Ishikawa (cell line): ENCODE measurements at regions not wholly inside any gene's neighbourhood (a gene's known extent, or its start where the extent isn't known, plus 50 kb on each side); places are given as distances from the start of the nearest gene placed in this dataset.

ENCODE experiments used
- CEBPB ChIP-seq: IDR thresholded peaks from 2 replicates; pipeline ENCODE4 v1.6.1; 2012
- CREB1 ChIP-seq: IDR thresholded peaks from 2 replicates; pipeline ENCODE4 v1.6.1; 2012; ENCODE audit warnings: low read depth
- EGR1 ChIP-seq: IDR thresholded peaks from 2 replicates; pipeline ENCODE4 v1.6.1; 2012
- EP300 ChIP-seq: IDR thresholded peaks from 2 replicates; pipeline ENCODE4 v1.6.1; 2012; ENCODE audit warnings: borderline replicate concordance
- FOXM1 ChIP-seq: IDR thresholded peaks from 2 replicates; pipeline ENCODE4 v1.6.1; 2012; ENCODE audit warnings: low read depth, borderline replicate concordance
- MAX ChIP-seq: IDR thresholded peaks from 2 replicates; pipeline ENCODE4 v1.6.1; 2012
- NFIC ChIP-seq: IDR thresholded peaks from 2 replicates; pipeline ENCODE4 v1.6.1; 2012
- RAD21 ChIP-seq: IDR thresholded peaks from 2 replicates; pipeline ENCODE4 v1.6.1; 2012; ENCODE audit warnings: low read depth
- REST ChIP-seq: IDR thresholded peaks from 2 replicates; pipeline ENCODE4 v1.6.1; 2012; ENCODE audit warnings: low read depth, mild to moderate bottlenecking
- TAF1 ChIP-seq: IDR thresholded peaks from 2 replicates; pipeline ENCODE4 v1.6.1; 2012; ENCODE audit warnings: low read depth, mild to moderate bottlenecking
- TCF12 ChIP-seq: IDR thresholded peaks from 2 replicates; pipeline ENCODE4 v1.6.1; 2012; ENCODE audit warnings: low read depth
- TEAD4 ChIP-seq: IDR thresholded peaks from 2 replicates; pipeline ENCODE4 v1.6.1; 2012
- USF1 ChIP-seq: IDR thresholded peaks from 2 replicates; pipeline ENCODE4 v1.6.1; 2012
- YY1 ChIP-seq: IDR thresholded peaks from 2 replicates; pipeline ENCODE4 v1.6.1; 2012; ENCODE audit warnings: low read depth
- ZBTB7A ChIP-seq: IDR thresholded peaks from 2 replicates; pipeline ENCODE4 v1.6.1; 2012; ENCODE audit warnings: low read depth

- TF ChIP-seq EP300 (no peak), FOXM1 (no peak), REST (no peak), TEAD4 (no peak), EGR1 (no peak), CREB1 (no peak), MAX (no peak), TAF1 (no peak), CEBPB (no peak), YY1 (no peak), USF1 (no peak), NFIC (no peak), RAD21 (no peak), ZBTB7A (no peak), TCF12 (no peak)
Observed at GRCh38 chr11:38538866-38539680, 1941.0 kb upstream of the RAG2 start.

- TF ChIP-seq EGR1 (no peak), USF1 (no peak), NFIC (no peak), ZBTB7A (no peak), CEBPB (no peak), YY1 (no peak), TEAD4 (no peak), RAD21 (no peak), CREB1 (no peak), EP300 (no peak)
Observed at GRCh38 chr11:38530226-38530625, 1932.2 kb upstream of the RAG2 start.

- TF ChIP-seq TAF1 (no peak), ZBTB7A (no peak), NFIC (no peak), EP300 (no peak), REST (no peak), USF1 (no peak), TCF12 (no peak), CEBPB (no peak), MAX (no peak)
Observed at GRCh38 chr11:38524945-38525344, 1926.9 kb upstream of the RAG2 start.

- no peak for TF ChIP-seq CREB1
- no peak for TF ChIP-seq REST
- no peak for TF ChIP-seq RAD21
Observed at GRCh38 chr11:38517991-38518390, 1920.0 kb upstream of the RAG2 start.

GRCh38 chr11:38510041-38510440 is 1912.0 kb upstream of the RAG2 start:
- TF ChIP-seq TCF12 = no peak
- no peak for TF ChIP-seq FOXM1
- no peak for TF ChIP-seq USF1
- TF ChIP-seq TEAD4 = no peak
- no peak for TF ChIP-seq YY1
- no peak for TF ChIP-seq RAD21
- no peak for TF ChIP-seq NFIC
- no peak for TF ChIP-seq ZBTB7A
- TF ChIP-seq EP300 = no peak
- no peak for TF ChIP-seq REST
- no peak for TF ChIP-seq CREB1
- no peak for TF ChIP-seq CEBPB
